Mesodermal cell (in vitro differentiated cells): ENCODE measurements at regions not wholly inside any gene's neighbourhood (a gene's known extent, or its start where the extent isn't known, plus 50 kb on each side); places are given as distances from the start of the nearest gene placed in this dataset.

Experiments
- H3K27ac ChIP-seq: 2 replicates; pipeline ENCODE4 v1.7.0; 2013; ENCODE audit warnings: mild to moderate bottlenecking, low read depth, low read length, moderate library complexity; ENCODE audit not compliant: severe bottlenecking
- H3K36me3 ChIP-seq: 2 replicates; pipeline ENCODE4 v1.7.1; 2013; ENCODE audit warnings: mild to moderate bottlenecking, low read length, moderate library complexity; ENCODE audit not compliant: control insufficient read depth, insufficient read depth
- H3K4me1 ChIP-seq: one replicate; pipeline ENCODE4 v1.7.1; 2013; ENCODE audit warnings: mild to moderate bottlenecking, low read length; ENCODE audit not compliant: insufficient read depth, control insufficient read depth, poor library complexity, severe bottlenecking
- H3K4me3 ChIP-seq: 2 replicates; pipeline ENCODE4 v1.7.0; 2013; ENCODE audit warnings: low read length, control low read depth, mild to moderate bottlenecking; ENCODE audit not compliant: insufficient read depth, poor library complexity, severe bottlenecking; ENCODE audit errors: extremely low read depth
- H3K9me3 ChIP-seq: 2 replicates; pipeline ENCODE4 v1.7.1; 2013; ENCODE audit warnings: mild to moderate bottlenecking, low read length, moderate library complexity; ENCODE audit not compliant: control insufficient read depth
- WGBS, 2 experiments: methylation state at CpG; one replicate each; pipeline ENCODE4 v1.1.5; 2013; ENCODE audit warnings: missing lambda C conversion rate in 2 of 2; ENCODE audit not compliant: insufficient coverage in 2 of 2; 5-methylcytosine and 5-hydroxymethylcytosine counted together

GRCh38 chr7:156120552-156120951 lies 308.3 kb upstream of the SHH start:
- WGBS, 2 experiments = 87 to 96% methylated on average over 17 of the region's 17 CpGs
- H3K9me3 ChIP-seq = no peaks in the 10 kb centered on the region
- H3K36me3 ChIP-seq = no peaks in the 10 kb centered on the region
- H3K4me1 ChIP-seq = no peaks in the 10 kb centered on the region
- H3K27ac ChIP-seq = no peak overlapping the region
- no peak overlapping the region for H3K4me3 ChIP-seq

- Histone ChIP-seq H3K9me3 (no peaks in the 10 kb centered on the region), H3K4me1 (no peaks in the 10 kb centered on the region), H3K27ac (no peak overlapping the region), H3K36me3 (no peaks in the 10 kb centered on the region), H3K4me3 (no peak overlapping the region)
- WGBS, 2 experiments = 88 to 95% methylated on average over 6 of the region's 6 CpGs
These were observed 307.5 kb upstream of the SHH start for GRCh38 chr7:156119771-156120170.

GRCh38 chr7:156118248-156118645 lies 306.0 kb upstream of the SHH start:
- Histone ChIP-seq H3K27ac (no peak overlapping the region), H3K9me3 (no peaks in the 10 kb centered on the region), H3K4me1 (no peaks in the 10 kb centered on the region), H3K36me3 (no peaks in the 10 kb centered on the region), H3K4me3 (no peak overlapping the region)
- 84 to 90% methylated on average over 3 of the region's 6 CpGs for WGBS, 2 experiments

- WGBS, 2 experiments = 87 to 97% methylated on average over 4 to 6 of the region's 8 CpGs
These were observed 305.4 kb upstream of the SHH start for GRCh38 chr7:156117542-156118247.

GRCh38 chr7:156116514-156117215 lies 304.4 kb upstream of the SHH start:
- WGBS, 2 experiments = 88 to 96% methylated on average over 10 of the region's 12 CpGs
- H3K4me3 ChIP-seq = no peak overlapping the region

More at GRCh38 chr7:156117542-156118247, 305.4 kb upstream of the SHH start:
- H3K4me1 ChIP-seq = no peaks in the 10 kb centered on the region
- no peak overlapping the region for H3K4me3 ChIP-seq
- no peaks in the 10 kb centered on the region for H3K9me3 ChIP-seq
- H3K27ac ChIP-seq = no peak overlapping the region
- no peaks in the 10 kb centered on the region for H3K36me3 ChIP-seq

GRCh38 chr7:156115582-156115981 lies 303.3 kb upstream of the SHH start:
- Histone ChIP-seq H3K27ac (no peak overlapping the region), H3K4me3 (no peak overlapping the region), H3K4me1 (no peaks in the 10 kb centered on the region), H3K36me3 (no peaks in the 10 kb centered on the region), H3K9me3 (no peaks in the 10 kb centered on the region)
- 90 to 92% methylated on average over 6 to 7 of the region's 9 CpGs for WGBS, 2 experiments

More at GRCh38 chr7:156116514-156117215, 304.4 kb upstream of the SHH start:
- no peak overlapping the region for H3K27ac ChIP-seq
- no peaks in the 10 kb centered on the region for H3K9me3 ChIP-seq
- H3K36me3 ChIP-seq = no peaks in the 10 kb centered on the region
- H3K4me1 ChIP-seq = no peaks in the 10 kb centered on the region

- no peaks in the 10 kb centered on the region for H3K36me3 ChIP-seq
- no peaks in the 10 kb centered on the region for H3K9me3 ChIP-seq
- WGBS, 2 experiments = 70 to 81% methylated on average over 4 to 6 of the region's 7 CpGs
- no peak overlapping the region for H3K27ac ChIP-seq
- no peaks in the 10 kb centered on the region for H3K4me1 ChIP-seq
- no peak overlapping the region for H3K4me3 ChIP-seq
These were observed 301.5 kb upstream of the SHH start for GRCh38 chr7:156113731-156114130.

- WGBS, 2 experiments = 93 to 95% methylated on average over 2 of the region's 2 CpGs
- H3K36me3 ChIP-seq = no peaks in the 10 kb centered on the region
These were observed 297.7 kb upstream of the SHH start for GRCh38 chr7:156109988-156110387.

GRCh38 chr7:156109076-156109475 lies 296.8 kb upstream of the SHH start:
- 93 to 95% methylated on average over 5 to 7 of the region's 8 CpGs for WGBS, 2 experiments
- no peaks in the 10 kb centered on the region for H3K4me1 ChIP-seq
- no peaks in the 10 kb centered on the region for H3K36me3 ChIP-seq
- H3K4me3 ChIP-seq = no peak overlapping the region
- no peaks in the 10 kb centered on the region for H3K9me3 ChIP-seq
- no peak overlapping the region for H3K27ac ChIP-seq

More at GRCh38 chr7:156109988-156110387, 297.7 kb upstream of the SHH start:
- no peak overlapping the region for H3K4me3 ChIP-seq
- no peaks in the 10 kb centered on the region for H3K9me3 ChIP-seq
- no peak overlapping the region for H3K27ac ChIP-seq
- no peaks in the 10 kb centered on the region for H3K4me1 ChIP-seq

- H3K36me3 ChIP-seq = no peaks in the 10 kb centered on the region
- no peak overlapping the region for H3K27ac ChIP-seq
- 91 to 94% methylated on average over 16 to 17 of the region's 17 CpGs for WGBS, 2 experiments
- no peaks in the 10 kb centered on the region for H3K9me3 ChIP-seq
- no peak overlapping the region for H3K4me3 ChIP-seq
- H3K4me1 ChIP-seq = no peaks in the 10 kb centered on the region
These were observed 295.7 kb upstream of the SHH start for GRCh38 chr7:156107957-156108356.

GRCh38 chr7:156106107-156106426 lies 293.8 kb upstream of the SHH start:
- 71 to 95% methylated on average over 5 to 8 of the region's 9 CpGs for WGBS, 2 experiments

More at GRCh38 chr7:156106107-156106426, 293.8 kb upstream of the SHH start:
- no peaks in the 10 kb centered on the region for H3K36me3 ChIP-seq
- no peak overlapping the region for H3K4me3 ChIP-seq
- no peak overlapping the region for H3K27ac ChIP-seq
- no peaks in the 10 kb centered on the region for H3K4me1 ChIP-seq
- H3K9me3 ChIP-seq = no peaks in the 10 kb centered on the region
